ENCODE measurements at regions not wholly inside any gene's neighbourhood (a gene's known extent, or its start where the extent isn't known, plus 50 kb on each side); places are given as distances from the start of the nearest gene placed in this dataset.
"Not testable (repeated sequence)": the region's sequence is repeated elsewhere in the genome, so short reads cannot be mapped to it uniquely, and the experiment has no call there.

DNA sequence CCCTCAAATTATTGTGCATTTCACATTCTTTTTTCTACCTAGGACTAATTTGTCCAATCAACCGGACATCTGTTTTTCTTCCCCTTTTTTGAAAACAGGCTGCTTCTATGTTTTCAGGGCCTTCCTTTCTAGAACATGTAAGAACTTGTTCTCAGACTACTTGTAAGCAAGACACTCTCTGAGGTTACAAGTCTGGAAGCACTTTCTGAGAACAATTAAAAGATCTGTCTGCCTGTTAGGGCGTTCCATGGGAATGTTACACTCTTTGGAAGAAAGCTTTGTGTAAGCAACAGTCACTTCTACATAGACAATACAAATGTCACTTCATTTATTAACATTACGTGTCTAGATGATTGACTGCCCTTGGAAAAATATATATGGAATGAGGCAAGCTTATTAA is 50.9 kb upstream of the HSPB3 start:
- Histone ChIP-seq H3K4me3 (ENCODE audit: low read length in 2 of 2) (no peak overlapping the region), H3K27ac (ENCODE audit: low read depth in 1 of 2, low read length in 1 of 2) (no peak overlapping the region), H3K4me1 (ENCODE audit: control insufficient read depth in 2 of 2, insufficient read depth in 2 of 2, low read length in 2 of 2) (no peaks in the 10 kb centered on the region), H3K9me3 (ENCODE audit: control insufficient read depth in 2 of 2, insufficient read depth in 1 of 2, low read length in 1 of 2) (no peaks in the 10 kb centered on the region), H3K36me3 (ENCODE audit: control insufficient read depth in 2 of 2, insufficient read depth in 2 of 2, low read length in 1 of 2) (no peaks in the 10 kb centered on the region), H3K27me3 (ENCODE audit: control insufficient read depth in 2 of 2, insufficient read depth in 1 of 2, low read length in 1 of 2) (no peaks in the 10 kb centered on the region)
- no peak for DNase-seq (ENCODE audit: low read depth in 6 of 9, low spot score in 9 of 9)
- 60% methylated on average over 3 of the region's 3 CpGs for WGBS

DNA sequence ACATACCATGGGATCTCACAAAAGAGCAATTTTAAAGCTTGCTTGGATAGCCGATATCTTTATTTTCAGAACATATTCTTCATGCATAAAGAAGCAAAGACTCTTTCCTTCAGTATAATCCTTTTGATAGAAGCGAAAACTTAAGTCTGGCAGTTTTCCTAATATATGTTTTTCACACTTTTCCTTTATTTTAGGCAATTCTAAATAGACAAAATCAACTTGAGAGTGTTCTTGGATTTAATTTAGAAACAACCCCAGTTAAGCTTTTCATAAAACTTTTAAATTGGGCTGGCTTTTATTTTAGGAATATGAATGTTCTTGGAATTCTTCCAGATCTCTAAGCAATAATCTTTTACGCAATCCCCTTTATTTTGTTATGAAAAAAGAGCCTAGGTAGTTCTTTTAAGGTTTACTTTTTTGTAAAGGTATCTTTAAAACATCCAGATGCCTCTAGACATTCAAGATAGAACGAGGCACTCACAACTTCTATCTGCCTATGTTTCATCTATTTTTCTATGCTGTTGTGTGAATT is 51.5 kb upstream of the HSPB3 start:
- no peaks in the 10 kb centered on the region for H3K4me1 ChIP-seq (ENCODE audit: control insufficient read depth in 2 of 2, insufficient read depth in 2 of 2, low read length in 2 of 2)
- H3K4me3 ChIP-seq (ENCODE audit: low read length in 2 of 2) = no peak overlapping the region
- H3K27me3 ChIP-seq (ENCODE audit: control insufficient read depth in 2 of 2, insufficient read depth in 1 of 2, low read length in 1 of 2) = no peaks in the 10 kb centered on the region
- no peak overlapping the region for H3K27ac ChIP-seq (ENCODE audit: low read depth in 1 of 2, low read length in 1 of 2)
- DNase-seq (ENCODE audit: low read depth in 6 of 9, low spot score in 9 of 9) = no peak
- 94% methylated on average over 4 of the region's 4 CpGs for WGBS
- H3K36me3 ChIP-seq (ENCODE audit: control insufficient read depth in 2 of 2, insufficient read depth in 2 of 2, low read length in 1 of 2) = no peaks in the 10 kb centered on the region
- no peaks in the 10 kb centered on the region for H3K9me3 ChIP-seq (ENCODE audit: control insufficient read depth in 2 of 2, insufficient read depth in 1 of 2, low read length in 1 of 2)

DNA sequence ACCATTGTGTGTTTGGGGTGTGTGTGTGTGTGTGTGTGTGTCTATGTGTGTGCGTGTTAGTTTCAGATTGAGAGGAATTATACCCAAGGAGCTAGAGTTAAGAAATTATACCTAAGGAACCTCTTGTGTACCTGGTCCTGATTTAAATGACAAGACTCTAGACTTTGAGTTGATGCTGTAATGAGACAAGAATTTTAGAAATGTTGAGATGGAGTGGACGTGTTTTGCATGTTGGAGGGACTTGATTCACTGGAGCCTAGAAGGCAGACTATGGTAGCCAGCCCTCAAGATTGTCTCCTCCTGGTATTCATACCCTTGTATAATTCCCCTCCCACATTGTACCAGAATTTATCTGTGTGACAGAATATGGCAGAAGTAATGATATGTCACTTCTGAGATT is 52.4 kb upstream of the HSPB3 start:
- no peak for DNase-seq (ENCODE audit: low read depth in 6 of 9, low spot score in 9 of 9)
- H3K27ac ChIP-seq (ENCODE audit: low read depth in 1 of 2, low read length in 1 of 2) = no peak overlapping the region
- 97% methylated on average over 2 of the region's 2 CpGs for WGBS

DNA sequence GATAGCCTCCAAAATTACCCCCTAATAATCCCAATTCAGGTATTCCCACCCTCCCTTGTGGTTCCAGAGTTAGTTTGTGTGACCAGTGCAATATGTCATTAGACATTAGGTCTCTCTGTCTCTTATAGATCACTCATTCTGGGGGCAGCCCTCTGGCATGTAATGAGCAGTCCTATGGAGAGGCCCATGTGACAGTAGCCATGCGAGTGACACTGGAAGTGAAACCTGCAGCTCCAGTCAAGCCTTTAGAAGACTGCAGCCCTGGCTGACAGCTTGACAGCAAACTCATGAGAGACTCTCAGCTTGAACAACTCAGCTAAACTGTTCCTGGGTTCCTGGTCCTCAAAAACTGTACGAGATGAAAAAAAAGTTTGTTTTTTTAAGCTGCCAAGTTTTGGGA is 54.0 kb upstream of the HSPB3 start:
- Histone ChIP-seq H3K4me1 (ENCODE audit: control insufficient read depth in 2 of 2, insufficient read depth in 2 of 2, low read length in 2 of 2) (no peaks in the 10 kb centered on the region), H3K27ac (ENCODE audit: low read depth in 1 of 2, low read length in 1 of 2) (peak overlapping the region in 1 of 2 donors; percentile 8), H3K27me3 (ENCODE audit: control insufficient read depth in 2 of 2, insufficient read depth in 1 of 2, low read length in 1 of 2) (no peaks in the 10 kb centered on the region), H3K9me3 (ENCODE audit: control insufficient read depth in 2 of 2, insufficient read depth in 1 of 2, low read length in 1 of 2) (no peaks in the 10 kb centered on the region), H3K36me3 (ENCODE audit: control insufficient read depth in 2 of 2, insufficient read depth in 2 of 2, low read length in 1 of 2) (no peaks in the 10 kb centered on the region), H3K4me3 (ENCODE audit: low read length in 2 of 2) (no peak overlapping the region)
- no peak for DNase-seq (ENCODE audit: low read depth in 6 of 9, low spot score in 9 of 9)
- WGBS = 45% methylated on average over 2 of the region's 2 CpGs

More for the DNA sequence above, 52.4 kb upstream of the HSPB3 start:
- H3K36me3 ChIP-seq (ENCODE audit: control insufficient read depth in 2 of 2, insufficient read depth in 2 of 2, low read length in 1 of 2) = no peaks in the 10 kb centered on the region
- no peaks in the 10 kb centered on the region for H3K27me3 ChIP-seq (ENCODE audit: control insufficient read depth in 2 of 2, insufficient read depth in 1 of 2, low read length in 1 of 2)
- H3K4me3 ChIP-seq (ENCODE audit: low read length in 2 of 2) = no peak overlapping the region
- H3K4me1 ChIP-seq (ENCODE audit: control insufficient read depth in 2 of 2, insufficient read depth in 2 of 2, low read length in 2 of 2) = no peaks in the 10 kb centered on the region
- no peaks in the 10 kb centered on the region for H3K9me3 ChIP-seq (ENCODE audit: control insufficient read depth in 2 of 2, insufficient read depth in 1 of 2, low read length in 1 of 2)

DNA sequence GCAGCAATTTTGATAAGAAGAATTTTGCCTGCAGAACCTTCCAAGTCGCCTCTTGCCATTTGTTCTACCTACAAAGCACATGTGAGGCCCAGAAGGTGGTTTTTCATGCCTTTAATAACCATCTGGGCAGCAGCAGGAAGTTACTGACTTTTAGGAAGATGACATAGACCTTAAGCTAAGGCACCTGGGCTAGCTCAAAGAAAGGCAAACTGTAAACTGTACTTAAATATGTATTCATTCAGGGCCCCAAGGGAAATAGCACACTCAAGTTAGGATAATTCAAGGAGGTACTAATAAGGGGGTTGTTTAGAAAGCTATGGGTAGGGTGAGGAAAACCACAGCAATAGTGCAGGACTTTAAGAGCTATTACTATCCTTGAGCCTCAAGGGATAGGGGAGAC is 57.3 kb upstream of the HSPB3 start:
- H3K36me3 ChIP-seq (ENCODE audit: control insufficient read depth in 2 of 2, insufficient read depth in 2 of 2, low read length in 1 of 2) = no peaks in the 10 kb centered on the region
- H3K4me1 ChIP-seq (ENCODE audit: control insufficient read depth in 2 of 2, insufficient read depth in 2 of 2, low read length in 2 of 2) = no peaks in the 10 kb centered on the region
- DNase-seq (ENCODE audit: low read depth in 6 of 9, low spot score in 9 of 9) = no peak
- no peaks in the 10 kb centered on the region for H3K9me3 ChIP-seq (ENCODE audit: control insufficient read depth in 2 of 2, insufficient read depth in 1 of 2, low read length in 1 of 2)
- no peak overlapping the region for H3K27ac ChIP-seq (ENCODE audit: low read depth in 1 of 2, low read length in 1 of 2)
- no peak overlapping the region for H3K4me3 ChIP-seq (ENCODE audit: low read length in 2 of 2)
- no peaks in the 10 kb centered on the region for H3K27me3 ChIP-seq (ENCODE audit: control insufficient read depth in 2 of 2, insufficient read depth in 1 of 2, low read length in 1 of 2)
- 83% methylated on average over 1 of the region's 1 CpG for WGBS

DNA sequence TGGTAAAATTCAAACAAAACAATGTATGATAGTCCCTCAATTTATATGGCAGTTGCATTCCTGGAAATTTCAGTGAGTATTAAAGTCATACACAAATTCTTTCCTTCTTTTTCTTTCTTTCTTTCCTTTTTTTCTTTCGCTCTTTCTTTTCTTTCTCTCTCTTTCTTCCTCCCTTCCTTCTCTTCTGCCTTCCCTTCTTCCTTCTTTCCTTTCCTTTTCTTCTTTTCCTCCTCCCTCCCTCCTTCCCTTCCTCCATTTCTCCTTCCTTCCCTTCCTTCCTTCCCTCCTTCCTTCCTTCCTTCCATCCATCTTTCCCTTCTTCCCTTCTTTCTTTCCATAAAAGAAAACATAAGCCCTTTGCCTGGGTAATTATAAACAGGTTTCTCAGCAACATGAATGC is 58.1 kb upstream of the HSPB3 start:
- Histone ChIP-seq H3K27me3 (ENCODE audit: control insufficient read depth in 2 of 2, insufficient read depth in 1 of 2, low read length in 1 of 2) (no peaks in the 10 kb centered on the region), H3K36me3 (ENCODE audit: control insufficient read depth in 2 of 2, insufficient read depth in 2 of 2, low read length in 1 of 2) (no peaks in the 10 kb centered on the region), H3K27ac (ENCODE audit: low read depth in 1 of 2, low read length in 1 of 2) (no peak overlapping the region), H3K4me1 (ENCODE audit: control insufficient read depth in 2 of 2, insufficient read depth in 2 of 2, low read length in 2 of 2) (no peaks in the 10 kb centered on the region), H3K4me3 (ENCODE audit: low read length in 2 of 2) (no peak overlapping the region), H3K9me3 (ENCODE audit: control insufficient read depth in 2 of 2, insufficient read depth in 1 of 2, low read length in 1 of 2) (no peaks in the 10 kb centered on the region)
- 87% methylated on average over 1 of the region's 1 CpG for WGBS
- no peak for DNase-seq (ENCODE audit: low read depth in 6 of 9, low spot score in 9 of 9)

DNA sequence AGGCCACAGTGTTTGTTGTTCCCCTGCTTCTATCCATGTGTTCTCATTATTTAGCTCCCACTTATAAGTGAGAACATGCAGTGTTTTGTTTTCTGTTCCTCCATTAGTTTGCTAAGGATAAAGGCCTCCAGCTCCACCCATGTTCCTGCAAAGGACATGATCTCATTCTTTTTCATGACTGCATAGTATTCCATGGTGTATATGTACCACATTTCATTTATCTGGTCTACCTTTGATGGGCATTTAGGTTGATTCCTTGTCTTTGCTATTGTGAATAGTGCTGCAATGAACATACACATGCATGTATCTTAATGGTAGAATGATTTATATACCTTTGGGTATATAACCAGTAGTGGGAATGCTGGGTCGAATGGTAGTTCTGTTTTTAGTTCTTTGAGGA is 62.5 kb upstream of the HSPB3 start:
- WGBS = 98% methylated on average over 1 of the region's 1 CpG
- H3K4me1 ChIP-seq (ENCODE audit: control insufficient read depth in 2 of 2, insufficient read depth in 2 of 2, low read length in 2 of 2); H3K27ac ChIP-seq (ENCODE audit: low read depth in 1 of 2, low read length in 1 of 2); H3K4me3 ChIP-seq (ENCODE audit: low read length in 2 of 2); H3K9me3 ChIP-seq (ENCODE audit: control insufficient read depth in 2 of 2, insufficient read depth in 1 of 2, low read length in 1 of 2); H3K36me3 ChIP-seq (ENCODE audit: control insufficient read depth in 2 of 2, insufficient read depth in 2 of 2, low read length in 1 of 2); H3K27me3 ChIP-seq (ENCODE audit: control insufficient read depth in 2 of 2, insufficient read depth in 1 of 2, low read length in 1 of 2); DNase-seq (ENCODE audit: low read depth in 6 of 9, low spot score in 9 of 9): not testable (repeated sequence)

DNA sequence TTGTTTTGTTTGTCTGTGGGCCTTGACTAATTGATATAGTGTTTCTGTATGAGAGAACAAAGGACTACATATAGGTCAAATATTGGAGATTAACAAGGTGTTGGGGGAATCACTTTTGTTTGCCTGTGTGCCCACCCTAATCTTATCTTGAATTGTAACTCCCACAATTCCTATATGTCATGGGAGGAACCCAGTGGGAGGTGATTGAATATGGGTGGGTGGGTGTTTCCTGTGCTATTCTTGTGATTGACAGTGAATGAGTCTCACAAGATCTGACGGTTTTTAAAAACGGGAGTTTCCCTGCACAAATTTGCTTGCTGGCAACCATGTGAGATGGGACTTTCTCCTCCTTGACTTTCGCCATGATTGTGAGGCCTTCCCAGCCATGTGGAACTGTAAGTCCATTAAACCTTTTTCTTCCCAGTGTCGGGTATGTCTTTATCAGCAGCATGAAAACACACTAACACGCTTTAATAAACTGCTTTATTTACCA is 64.9 kb upstream of the HSPB3 start:
- H3K4me1 ChIP-seq (ENCODE audit: control insufficient read depth in 2 of 2, insufficient read depth in 2 of 2, low read length in 2 of 2) = no peaks in the 10 kb centered on the region
- WGBS = 95% methylated on average over 5 of the region's 5 CpGs
- H3K9me3 ChIP-seq (ENCODE audit: control insufficient read depth in 2 of 2, insufficient read depth in 1 of 2, low read length in 1 of 2) = no peaks in the 10 kb centered on the region
- DNase-seq (ENCODE audit: low read depth in 6 of 9, low spot score in 9 of 9) = peak in 1 of 9 donors; percentile 15
- H3K27ac ChIP-seq (ENCODE audit: low read depth in 1 of 2, low read length in 1 of 2) = peak overlapping the region in 1 of 2 donors; percentile 34
- H3K36me3 ChIP-seq (ENCODE audit: control insufficient read depth in 2 of 2, insufficient read depth in 2 of 2, low read length in 1 of 2) = no peaks in the 10 kb centered on the region
- H3K4me3 ChIP-seq (ENCODE audit: low read length in 2 of 2) = no peak overlapping the region
- no peaks in the 10 kb centered on the region for H3K27me3 ChIP-seq (ENCODE audit: control insufficient read depth in 2 of 2, insufficient read depth in 1 of 2, low read length in 1 of 2)

DNA sequence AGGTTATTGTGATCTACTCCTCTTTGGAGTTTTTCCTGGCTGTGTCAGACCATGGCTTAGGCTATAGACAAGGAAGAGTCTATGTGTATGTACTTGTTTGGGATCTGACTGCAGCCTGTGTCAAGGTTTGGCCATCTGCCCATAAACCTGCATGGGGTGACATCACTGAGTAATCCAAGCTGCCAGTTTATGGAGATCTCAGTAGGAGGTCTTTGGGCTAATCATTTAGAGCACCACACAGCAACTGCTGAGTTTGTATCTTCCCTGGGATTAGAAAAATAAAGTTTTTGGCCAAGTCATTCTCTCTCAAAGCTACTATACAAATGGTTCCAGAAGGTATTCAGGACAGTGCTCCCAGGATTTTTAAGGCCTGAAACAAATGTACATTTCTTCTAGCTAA is 65.5 kb upstream of the HSPB3 start:
- peak overlapping the region in 1 of 2 donors; percentile 34 for H3K27ac ChIP-seq (ENCODE audit: low read depth in 1 of 2, low read length in 1 of 2)
- H3K27me3 ChIP-seq (ENCODE audit: control insufficient read depth in 2 of 2, insufficient read depth in 1 of 2, low read length in 1 of 2) = no peaks in the 10 kb centered on the region
- H3K36me3 ChIP-seq (ENCODE audit: control insufficient read depth in 2 of 2, insufficient read depth in 2 of 2, low read length in 1 of 2) = no peaks in the 10 kb centered on the region
- no peaks in the 10 kb centered on the region for H3K9me3 ChIP-seq (ENCODE audit: control insufficient read depth in 2 of 2, insufficient read depth in 1 of 2, low read length in 1 of 2)
- no peaks in the 10 kb centered on the region for H3K4me1 ChIP-seq (ENCODE audit: control insufficient read depth in 2 of 2, insufficient read depth in 2 of 2, low read length in 2 of 2)
- H3K4me3 ChIP-seq (ENCODE audit: low read length in 2 of 2) = no peak overlapping the region
- DNase-seq (ENCODE audit: low read depth in 6 of 9, low spot score in 9 of 9) = peak in 2 of 9 donors; percentile 15 to 28

DNA sequence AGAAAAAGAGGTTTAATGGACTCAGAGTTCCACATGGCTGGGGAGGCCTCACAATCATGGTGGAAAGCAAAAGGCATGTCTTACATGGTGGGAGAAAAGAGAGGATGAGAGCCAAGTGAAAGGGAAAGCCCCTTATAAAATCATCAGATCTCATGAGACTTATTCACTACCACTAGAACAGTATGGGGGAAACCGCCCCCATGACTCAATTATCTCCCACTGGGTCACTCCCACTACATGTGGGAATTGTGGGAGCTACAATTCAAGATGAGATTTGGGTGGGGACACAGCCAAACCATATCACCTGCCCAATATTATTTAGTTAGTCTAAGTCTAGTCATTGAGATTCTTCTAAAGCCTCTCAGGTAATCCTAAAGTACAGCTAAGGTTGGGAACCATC is 66.1 kb upstream of the HSPB3 start:
- not testable (repeated sequence) for H3K36me3 ChIP-seq (ENCODE audit: control insufficient read depth in 2 of 2, insufficient read depth in 2 of 2, low read length in 1 of 2); H3K9me3 ChIP-seq (ENCODE audit: control insufficient read depth in 2 of 2, insufficient read depth in 1 of 2, low read length in 1 of 2); DNase-seq (ENCODE audit: low read depth in 6 of 9, low spot score in 9 of 9); H3K4me1 ChIP-seq (ENCODE audit: control insufficient read depth in 2 of 2, insufficient read depth in 2 of 2, low read length in 2 of 2); H3K27me3 ChIP-seq (ENCODE audit: control insufficient read depth in 2 of 2, insufficient read depth in 1 of 2, low read length in 1 of 2); H3K27ac ChIP-seq (ENCODE audit: low read depth in 1 of 2, low read length in 1 of 2); H3K4me3 ChIP-seq (ENCODE audit: low read length in 2 of 2)
- WGBS = 96% methylated on average over 1 of the region's 1 CpG
